K562 (cell line): ENCODE measurements at regions not wholly inside any gene's neighbourhood (a gene's known extent, or its start where the extent isn't known, plus 50 kb on each side); places are given as distances from the start of the nearest gene placed in this dataset.

Experiments used
- ATAC-seq: fragments of 200-7000 bp; cut with Tn5 transposase; 3 replicates; pipeline ENCODE4 v1.9.1; 2020; ENCODE audit warnings: moderate library complexity
- BruUV-seq: library from RNA; stranded (reverse); fragments of 400-500 nt; replicated peaks from 2 replicates; lab custom pipeline; 2021; lab: Mats Ljungman, UMichigan
- CTCF ChIA-PET: fragments of 300-600 bp; formaldehyde crosslinking; extraction: SDS; loops from one replicate; lab custom pipeline; 2021; ENCODE audit warnings: low intra/inter-chr PET ratio; lab: Yijun Ruan, JAX
- POLR2A ChIA-PET: fragments of 300-600, 350-650 bp; sonication (Branson Sonifier 250); formaldehyde crosslinking; extraction: SDS; loops from one replicate; lab custom pipeline; 2021; ENCODE audit warnings: antibody characterized with exemption, inconsistent platforms; lab: Yijun Ruan, JAX
- DNase-seq, 4 experiments: peaks; one replicate each; pipeline versions ENCODE4 v3.0.0 to v3.0.0-alpha.2; 2011 to 2018; ENCODE audit warnings: low spot score in 3 of 4, mixed read lengths in 3 of 4; ENCODE audit errors: extremely low read depth in 1 of 4
- FAIRE-seq: peaks from 2 replicates; lab custom pipeline; 2011; peaks lifted over from hg19 to GRCh38; lab: Jason Lieb, UNC
- H2AFZ ChIP-seq: 2 replicates; pipeline ENCODE4 v1.6.0; 2011; ENCODE audit warnings: low read depth, low read length, control low read depth, inconsistent platforms
- H3K27ac ChIP-seq: fragments of 200-600 bp; 3 replicates; pipeline ENCODE4 v1.8.0; 2011; ENCODE audit warnings: low read depth, mild to moderate bottlenecking, control low read depth, inconsistent platforms, low read length, moderate library complexity, mixed read lengths; ENCODE audit errors: extremely low read depth
- H3K27me3 ChIP-seq, 2 experiments: fragments of 300-600 bp in 1 of 2; 2 replicates in 1 of 2; 3 replicates in 1 of 2; pipeline versions ENCODE4 v1.6.0 to v1.8.0; 2011; ENCODE audit warnings: inconsistent platforms in 2 of 2, low read length in 2 of 2, mild to moderate bottlenecking in 1 of 2, mixed read lengths in 1 of 2, moderate library complexity in 1 of 2; ENCODE audit not compliant: control insufficient read depth in 2 of 2, insufficient read depth in 2 of 2
- H3K36me3 ChIP-seq: fragments of 300-600 bp; 3 replicates; pipeline ENCODE4 v1.8.0; 2011; ENCODE audit warnings: mild to moderate bottlenecking, low read length, inconsistent platforms; ENCODE audit not compliant: control insufficient read depth, insufficient read depth
- H3K4me1 ChIP-seq, 2 experiments: fragments of 200-600 bp in 1 of 2; replicated peaks in 1 of 2; 2 replicates in 1 of 2; 3 replicates in 1 of 2; pipeline versions ENCODE4 v1.5.1 to v1.8.0; 2011; ENCODE audit warnings: inconsistent platforms in 2 of 2, low read length in 2 of 2, mild to moderate bottlenecking in 1 of 2, mixed read lengths in 1 of 2, moderate library complexity in 1 of 2; ENCODE audit not compliant: control insufficient read depth in 2 of 2, insufficient read depth in 2 of 2
- H3K4me2 ChIP-seq: 2 replicates; pipeline ENCODE4 v1.6.1; 2011; ENCODE audit warnings: low read length, control low read depth, inconsistent platforms, mixed read lengths; ENCODE audit not compliant: insufficient read depth
- H3K4me3 ChIP-seq: fragments of 200-600 bp; sonication (generic), shearing (Covaris generic); 2 replicates; pipeline ENCODE4 v1.5.1; 2016; ENCODE audit warnings: control low read depth, inconsistent platforms
- H3K79me2 ChIP-seq: fragments of 200-600 bp; 3 replicates; pipeline ENCODE4 v1.8.0; 2011; ENCODE audit warnings: low read length, inconsistent platforms; ENCODE audit not compliant: control insufficient read depth, insufficient read depth
- H3K9ac ChIP-seq, 2 experiments: 2 replicates each; pipeline versions ENCODE4 v1.6.0 to v1.6.1; 2011; ENCODE audit warnings: low read depth in 2 of 2, low read length in 2 of 2, control low read depth in 1 of 2, inconsistent platforms in 1 of 2, mild to moderate bottlenecking in 1 of 2, mixed read lengths in 1 of 2; ENCODE audit not compliant: insufficient read depth in 1 of 2
- H3K9me1 ChIP-seq: one replicate; pipeline ENCODE4 v1.6.0; 2011; ENCODE audit warnings: inconsistent platforms, mild to moderate bottlenecking, low read length, moderate library complexity; ENCODE audit not compliant: control insufficient read depth, insufficient read depth
- H3K9me3 ChIP-seq: replicated peaks from 2 replicates; pipeline ENCODE4 v1.5.1; 2011; ENCODE audit warnings: low read depth, low read length, inconsistent platforms; ENCODE audit not compliant: control insufficient read depth, insufficient read depth
- H4K20me1 ChIP-seq: replicated peaks from 2 replicates; pipeline ENCODE4 v1.6.1; 2011; ENCODE audit warnings: low read length, inconsistent platforms, mixed read lengths; ENCODE audit not compliant: control insufficient read depth, insufficient read depth
- CXXC5 ChIP-seq: fragments of 250-450 bp; sonication (Bioruptor Pico); IDR thresholded peaks from 2 replicates; pipeline ENCODE4 v1.8.0; 2022; ENCODE audit warnings: inconsistent platforms, mild to moderate bottlenecking, moderate library complexity
- FOXJ2 ChIP-seq: fragments of 200-800 bp; sonication (Bioruptor generic); IDR thresholded peaks from 2 replicates; pipeline ENCODE4 v1.6.1; 2016; ENCODE audit warnings: missing genetic modification characterization, missing compliant biosample characterization
- GMEB1 ChIP-seq: fragments of 250-450 bp; sonication (Bioruptor Pico); IDR thresholded peaks from 2 replicates; pipeline ENCODE4 v1.4.0; 2020; ENCODE audit warnings: mild to moderate bottlenecking
- HSF4 ChIP-seq: fragments of 250-450 bp; sonication (Bioruptor Pico); IDR thresholded peaks from 2 replicates; pipeline ENCODE4 v2.1.2; 2022; ENCODE audit warnings: mild to moderate bottlenecking, moderate library complexity, borderline replicate concordance
- KLF10 ChIP-seq: fragments of 250-450 bp; sonication (Bioruptor Pico); IDR thresholded peaks from 2 replicates; pipeline ENCODE4 v1.6.1; 2021; ENCODE audit warnings: matching md5 sums
- NBN ChIP-seq: fragments of 450-650 bp; IDR thresholded peaks from 2 replicates; pipeline ENCODE4 v1.6.1; 2016; ENCODE audit warnings: low read depth, mild to moderate bottlenecking
- NCOA2 ChIP-seq, 2 experiments: fragments of 450-650 bp; IDR thresholded peaks; 2 replicates each; pipeline ENCODE4 v1.6.1; 2018; ENCODE audit warnings: mild to moderate bottlenecking in 2 of 2, moderate library complexity in 1 of 2; ENCODE audit not compliant: partially characterized antibody in 2 of 2
- ZNF134 ChIP-seq: fragments of 250-450 bp; sonication (Bioruptor Pico); conservative IDR thresholded peaks from 2 replicates; pipeline ENCODE4 v1.4.0; 2020
- ZNF140 ChIP-seq: fragments of 250-450 bp; sonication (Bioruptor Pico); IDR thresholded peaks from 2 replicates; pipeline ENCODE4 v1.8.0; 2021; ENCODE audit warnings: moderate library complexity, mild to moderate bottlenecking, inconsistent platforms
- ZNF239 ChIP-seq: fragments of 250-450 bp; sonication (Bioruptor Pico); IDR thresholded peaks from 2 replicates; pipeline ENCODE4 v1.4.0; 2020; ENCODE audit warnings: mild to moderate bottlenecking
- WGBS: fragments of 100-300 bp; shearing (Covaris generic); methylation state at CpG from one replicate; pipeline ENCODE4 v1.1.6; 2016; ENCODE audit warnings: low coverage, mixed read lengths; ENCODE audit not compliant: insufficient coverage; ENCODE audit errors: missing lambda C conversion rate; 5-methylcytosine and 5-hydroxymethylcytosine counted together
- in situ Hi-C: fragments of 300-500 bp; cut with MboI; formaldehyde crosslinking; loops from 4 replicates; pipeline ENCODE4 v1.15.0; 2018; ENCODE audit warnings: inconsistent platforms, mixed read lengths
- intact Hi-C: fragments of 100-400 bp; cut with micrococcal nuclease; formaldehyde crosslinking; loops from 2 replicates; pipeline ENCODE4 v1.14.2; 2022
- TF ChIP-seq, protein P1 (sequence below): fragments of 200-800 bp; sonication (Bioruptor generic); IDR thresholded peaks from 2 replicates; pipeline ENCODE4 v1.6.1; 2016; ENCODE audit warnings: missing genetic modification characterization, missing compliant biosample characterization
- TF ChIP-seq, protein P2 (sequence below): fragments of 250-450 bp; sonication (Bioruptor Pico); IDR thresholded peaks from 2 replicates; pipeline ENCODE4 v1.8.0; 2021; ENCODE audit warnings: moderate library complexity, mild to moderate bottlenecking, inconsistent platforms

- TF ChIP-seq ZNF140: no peak
- no peak for TF ChIP-seq ZNF239 (CRISPR knock-in tag)
- no peak for TF ChIP-seq ZNF134
- no peak for TF ChIP-seq HSF4 (CRISPR knock-in tag)
- TF ChIP-seq NCOA2 (IDR thresholded peaks at IDR 0.05; ENCODE audit: partially characterized antibody in 2 of 2): no peak
- TF ChIP-seq GMEB1 (CRISPR knock-in tag): no peak
- TF ChIP-seq CXXC5: no peak
- TF ChIP-seq KLF10 (CRISPR knock-in tag): no peak
- TF ChIP-seq NBN: no peak
- TF ChIP-seq, protein P1, sequence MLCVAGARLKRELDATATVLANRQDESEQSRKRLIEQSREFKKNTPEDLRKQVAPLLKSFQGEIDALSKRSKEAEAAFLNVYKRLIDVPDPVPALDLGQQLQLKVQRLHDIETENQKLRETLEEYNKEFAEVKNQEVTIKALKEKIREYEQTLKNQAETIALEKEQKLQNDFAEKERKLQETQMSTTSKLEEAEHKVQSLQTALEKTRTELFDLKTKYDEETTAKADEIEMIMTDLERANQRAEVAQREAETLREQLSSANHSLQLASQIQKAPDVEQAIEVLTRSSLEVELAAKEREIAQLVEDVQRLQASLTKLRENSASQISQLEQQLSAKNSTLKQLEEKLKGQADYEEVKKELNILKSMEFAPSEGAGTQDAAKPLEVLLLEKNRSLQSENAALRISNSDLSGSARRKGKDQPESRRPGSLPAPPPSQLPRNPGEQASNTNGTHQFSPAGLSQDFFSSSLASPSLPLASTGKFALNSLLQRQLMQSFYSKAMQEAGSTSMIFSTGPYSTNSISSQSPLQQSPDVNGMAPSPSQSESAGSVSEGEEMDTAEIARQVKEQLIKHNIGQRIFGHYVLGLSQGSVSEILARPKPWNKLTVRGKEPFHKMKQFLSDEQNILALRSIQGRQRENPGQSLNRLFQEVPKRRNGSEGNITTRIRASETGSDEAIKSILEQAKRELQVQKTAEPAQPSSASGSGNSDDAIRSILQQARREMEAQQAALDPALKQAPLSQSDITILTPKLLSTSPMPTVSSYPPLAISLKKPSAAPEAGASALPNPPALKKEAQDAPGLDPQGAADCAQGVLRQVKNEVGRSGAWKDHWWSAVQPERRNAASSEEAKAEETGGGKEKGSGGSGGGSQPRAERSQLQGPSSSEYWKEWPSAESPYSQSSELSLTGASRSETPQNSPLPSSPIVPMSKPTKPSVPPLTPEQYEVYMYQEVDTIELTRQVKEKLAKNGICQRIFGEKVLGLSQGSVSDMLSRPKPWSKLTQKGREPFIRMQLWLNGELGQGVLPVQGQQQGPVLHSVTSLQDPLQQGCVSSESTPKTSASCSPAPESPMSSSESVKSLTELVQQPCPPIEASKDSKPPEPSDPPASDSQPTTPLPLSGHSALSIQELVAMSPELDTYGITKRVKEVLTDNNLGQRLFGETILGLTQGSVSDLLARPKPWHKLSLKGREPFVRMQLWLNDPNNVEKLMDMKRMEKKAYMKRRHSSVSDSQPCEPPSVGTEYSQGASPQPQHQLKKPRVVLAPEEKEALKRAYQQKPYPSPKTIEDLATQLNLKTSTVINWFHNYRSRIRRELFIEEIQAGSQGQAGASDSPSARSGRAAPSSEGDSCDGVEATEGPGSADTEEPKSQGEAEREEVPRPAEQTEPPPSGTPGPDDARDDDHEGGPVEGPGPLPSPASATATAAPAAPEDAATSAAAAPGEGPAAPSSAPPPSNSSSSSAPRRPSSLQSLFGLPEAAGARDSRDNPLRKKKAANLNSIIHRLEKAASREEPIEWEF: no peak
- no peak for TF ChIP-seq FOXJ2 (tag)
- TF ChIP-seq, protein P2, sequence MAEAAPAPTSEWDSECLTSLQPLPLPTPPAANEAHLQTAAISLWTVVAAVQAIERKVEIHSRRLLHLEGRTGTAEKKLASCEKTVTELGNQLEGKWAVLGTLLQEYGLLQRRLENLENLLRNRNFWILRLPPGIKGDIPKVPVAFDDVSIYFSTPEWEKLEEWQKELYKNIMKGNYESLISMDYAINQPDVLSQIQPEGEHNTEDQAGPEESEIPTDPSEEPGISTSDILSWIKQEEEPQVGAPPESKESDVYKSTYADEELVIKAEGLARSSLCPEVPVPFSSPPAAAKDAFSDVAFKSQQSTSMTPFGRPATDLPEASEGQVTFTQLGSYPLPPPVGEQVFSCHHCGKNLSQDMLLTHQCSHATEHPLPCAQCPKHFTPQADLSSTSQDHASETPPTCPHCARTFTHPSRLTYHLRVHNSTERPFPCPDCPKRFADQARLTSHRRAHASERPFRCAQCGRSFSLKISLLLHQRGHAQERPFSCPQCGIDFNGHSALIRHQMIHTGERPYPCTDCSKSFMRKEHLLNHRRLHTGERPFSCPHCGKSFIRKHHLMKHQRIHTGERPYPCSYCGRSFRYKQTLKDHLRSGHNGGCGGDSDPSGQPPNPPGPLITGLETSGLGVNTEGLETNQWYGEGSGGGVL: no peak
- WGBS: 0% methylated on average over 6 of the region's 6 CpGs
- no peak overlapping the region for H3K4me3 ChIP-seq
- POLR2A ChIA-PET: no interaction called here
- no peaks in the 10 kb centered on the region for H3K27me3 ChIP-seq
- no peaks in the 10 kb centered on the region for H3K36me3 ChIP-seq
- no peak overlapping the region for H3K4me2 ChIP-seq
- DNase-seq (no peak), ATAC-seq (no peak), FAIRE-seq (no peak)
- no TSS peak for BruUV-seq
- no peaks in the 10 kb centered on the region for H4K20me1 ChIP-seq
- no peaks in the 10 kb centered on the region for H3K4me1 ChIP-seq
- H3K79me2 ChIP-seq: no peaks in the 10 kb centered on the region
- H3K9me1 ChIP-seq: no peaks in the 10 kb centered on the region
- CTCF ChIA-PET: no interaction called here
- no peaks in the 10 kb centered on the region for H3K9me3 ChIP-seq
- in situ Hi-C loops: no loop called here
- H2AFZ ChIP-seq: no peak overlapping the region
- H3K9ac ChIP-seq: no peak overlapping the region
- intact Hi-C loops: no loop called here
- no peak overlapping the region for H3K27ac ChIP-seq
Observed at GRCh38 chr2:164103271-164103670, 367.5 kb upstream of the FIGN start.
